Lower leg skin (tissue), 3 donors: ENCODE measurements at regions not wholly inside any gene's neighbourhood (a gene's known extent, or its start where the extent isn't known, plus 50 kb on each side); places are given as distances from the start of the nearest gene placed in this dataset.

Experiments
- CTCF ChIP-seq, 3 donors: fragments of 450-650 bp; IDR thresholded peaks; one replicate each; pipeline ENCODE4 v1.5.1; 2016; ENCODE audit warnings: antibody characterized with exemption in 3 of 3, mild to moderate bottlenecking in 3 of 3, moderate library complexity in 2 of 3
- POLR2A ChIP-seq, 2 donors: fragments of 450-650 bp; IDR thresholded peaks; one replicate each; pipeline ENCODE4 v1.6.1; 2016 to 2017; ENCODE audit warnings: antibody characterized with exemption in 2 of 2, mild to moderate bottlenecking in 1 of 2, moderate library complexity in 1 of 2

DNA sequence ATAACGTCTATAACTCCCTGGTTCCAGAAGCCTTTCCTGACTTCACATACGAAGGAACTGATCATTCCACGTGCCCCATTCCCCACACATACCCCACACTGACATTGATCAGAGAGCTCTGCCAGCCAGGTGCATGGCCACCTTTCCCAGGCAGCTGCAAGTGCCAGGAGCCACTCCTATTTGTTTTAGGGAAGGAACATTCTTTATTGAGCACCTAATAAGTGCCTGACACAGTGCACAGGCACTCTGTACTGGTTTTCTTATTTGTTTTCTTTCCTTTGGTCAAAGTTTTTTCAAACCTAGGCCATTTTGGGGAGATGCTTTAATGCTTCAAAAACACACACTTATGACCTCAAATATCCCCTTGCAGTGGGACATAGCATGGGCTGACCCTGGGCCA lies 50.0 kb downstream of the PITPNM2 start:
- TF ChIP-seq POLR2A (IDR thresholded peaks at IDR 0.05) = no peak
- no peak for TF ChIP-seq CTCF (IDR thresholded peaks at IDR 0.05)
